H9 (cell line): ENCODE measurements at regions not wholly inside any gene's neighbourhood (a gene's known extent, or its start where the extent isn't known, plus 50 kb on each side); places are given as distances from the start of the nearest gene placed in this dataset.

ENCODE experiments used
- DNase-seq: peaks from one replicate; pipeline ENCODE4 v3.0.0-alpha.2; 2017
- H2AFZ ChIP-seq: one replicate; pipeline ENCODE4 v1.6.1; 2013; ENCODE audit warnings: mild to moderate bottlenecking, low read length, control low read depth, moderate library complexity
- H2AK5ac ChIP-seq: 2 replicates; pipeline ENCODE4 v1.6.1; 2013; ENCODE audit warnings: low read length, control low read depth, mixed read lengths; ENCODE audit not compliant: insufficient read length
- H2BK120ac ChIP-seq: one replicate; pipeline ENCODE4 v1.6.1; 2013; ENCODE audit warnings: low read depth, mild to moderate bottlenecking, low read length, control low read depth, inconsistent platforms; ENCODE audit not compliant: poor library complexity, severe bottlenecking
- H2BK12ac ChIP-seq: 2 replicates; pipeline ENCODE4 v1.6.1; 2013; ENCODE audit warnings: low read length, control low read depth, mixed read lengths, low read depth; ENCODE audit not compliant: insufficient read length
- H2BK15ac ChIP-seq: 2 replicates; pipeline ENCODE4 v1.6.1; 2013; ENCODE audit warnings: low read depth, low read length, control low read depth
- H2BK20ac ChIP-seq: one replicate; pipeline ENCODE4 v1.6.1; 2013; ENCODE audit warnings: low read depth, mild to moderate bottlenecking, low read length, control low read depth, inconsistent platforms; ENCODE audit not compliant: poor library complexity, severe bottlenecking
- H2BK5ac ChIP-seq: 2 replicates; pipeline ENCODE4 v1.6.1; 2013; ENCODE audit warnings: low read length, control low read depth, mixed read lengths; ENCODE audit not compliant: insufficient read length
- H3K14ac ChIP-seq: 2 replicates; pipeline ENCODE4 v1.6.1; 2013; ENCODE audit warnings: low read length, control low read depth; ENCODE audit not compliant: insufficient read depth
- H3K18ac ChIP-seq: 2 replicates; pipeline ENCODE4 v1.6.1; 2013; ENCODE audit warnings: low read depth, mild to moderate bottlenecking, mixed read lengths, low read length, control low read depth; ENCODE audit not compliant: insufficient read length
- H3K23ac ChIP-seq: 2 replicates; pipeline ENCODE4 v1.6.1; 2013; ENCODE audit warnings: low read length, control low read depth, mixed read lengths, low read depth; ENCODE audit not compliant: insufficient read length
- H3K23me2 ChIP-seq: 2 replicates; pipeline ENCODE4 v1.6.1; 2013; ENCODE audit warnings: low read depth, mild to moderate bottlenecking, mixed read lengths, low read length, control low read depth; ENCODE audit not compliant: insufficient read length, poor library complexity, severe bottlenecking
- H3K27ac ChIP-seq: 2 replicates; pipeline ENCODE4 v1.5.1; 2013; ENCODE audit warnings: low read length, control low read depth, mixed read lengths, low read depth; ENCODE audit not compliant: insufficient read length
- H3K27me3 ChIP-seq: 2 replicates; pipeline ENCODE4 v1.6.1; 2013; ENCODE audit warnings: low read length, control low read depth, inconsistent platforms; ENCODE audit not compliant: insufficient read depth
- H3K4ac ChIP-seq: 2 replicates; pipeline ENCODE4 v1.6.1; 2013; ENCODE audit warnings: low read depth, mild to moderate bottlenecking, control low read depth, inconsistent platforms, low read length, moderate library complexity
- H3K4me1 ChIP-seq: 2 replicates; pipeline ENCODE4 v1.6.1; 2013; ENCODE audit warnings: low read length, control low read depth, inconsistent platforms; ENCODE audit not compliant: insufficient read depth
- H3K4me2 ChIP-seq: 2 replicates; pipeline ENCODE4 v1.6.1; 2013; ENCODE audit warnings: low read length, control low read depth, mixed read lengths; ENCODE audit not compliant: insufficient read length, insufficient read depth
- H3K56ac ChIP-seq: 2 replicates; pipeline ENCODE4 v1.6.1; 2013; ENCODE audit warnings: low read depth, mild to moderate bottlenecking, mixed read lengths, low read length, control low read depth; ENCODE audit not compliant: insufficient read length
- H3K79me1 ChIP-seq: 2 replicates; pipeline ENCODE4 v1.6.1; 2013; ENCODE audit warnings: low read depth, mild to moderate bottlenecking, moderate library complexity, low read length, control low read depth, inconsistent platforms; ENCODE audit not compliant: insufficient read depth, poor library complexity, severe bottlenecking
- H3K79me2 ChIP-seq: 2 replicates; pipeline ENCODE4 v1.6.1; 2013; ENCODE audit warnings: low read length, control low read depth, inconsistent platforms; ENCODE audit not compliant: insufficient read depth
- H3K9ac ChIP-seq: 2 replicates; pipeline ENCODE4 v1.6.1; 2013; ENCODE audit warnings: low read length, control low read depth, mixed read lengths; ENCODE audit not compliant: insufficient read length; ENCODE audit errors: extremely low read depth
- H3K9me3 ChIP-seq: one replicate; pipeline ENCODE4 v1.6.1; 2013; ENCODE audit warnings: low read depth, low read length, inconsistent platforms; ENCODE audit not compliant: control insufficient read depth
- H3T11ph ChIP-seq: one replicate; pipeline ENCODE4 v1.6.1; 2013; ENCODE audit warnings: mild to moderate bottlenecking, low read length, control low read depth, inconsistent platforms
- H4K20me1 ChIP-seq: one replicate; pipeline ENCODE4 v1.6.1; 2013; ENCODE audit not compliant: control insufficient read depth, insufficient read length, insufficient read depth
- H4K5ac ChIP-seq: 2 replicates; pipeline ENCODE4 v1.6.1; 2013; ENCODE audit warnings: low read depth, mild to moderate bottlenecking, mixed read lengths, low read length, control low read depth; ENCODE audit not compliant: insufficient read length
- H4K8ac ChIP-seq: replicated peaks from 2 replicates; pipeline ENCODE4 v1.6.1; 2013; ENCODE audit warnings: low read length, control low read depth, mixed read lengths, low read depth; ENCODE audit not compliant: insufficient read length
- H4K91ac ChIP-seq: 2 replicates; pipeline ENCODE4 v1.6.1; 2013; ENCODE audit warnings: low read depth, mild to moderate bottlenecking, moderate library complexity, mixed read lengths, low read length, control low read depth; ENCODE audit not compliant: insufficient read length
- H3K27ac Mint-ChIP-seq, 3 experiments: 2 replicates in 2 of 3; 3 replicates in 1 of 3; pipeline ENCODE4 v1.8.0; 2020 to 2021; ENCODE audit warnings: mixed read lengths in 3 of 3, mild to moderate bottlenecking in 1 of 3, moderate library complexity in 1 of 3
- H3K27me3 Mint-ChIP-seq: 2 replicates; pipeline ENCODE4 v1.8.0; 2021; ENCODE audit warnings: low read depth, mild to moderate bottlenecking, moderate library complexity, mixed read lengths
- H3K36me3 Mint-ChIP-seq, 3 experiments: 2 replicates in 2 of 3; 3 replicates in 1 of 3; pipeline ENCODE4 v1.8.0; 2020 to 2021; ENCODE audit warnings: low read depth in 3 of 3, mixed read lengths in 3 of 3; ENCODE audit not compliant: insufficient read depth in 1 of 3
- H3K4me1 Mint-ChIP-seq, 2 experiments: 2 replicates each; pipeline ENCODE4 v1.8.0; 2020; ENCODE audit warnings: mixed read lengths in 2 of 2
- H3K4me3 Mint-ChIP-seq, 2 experiments: 2 replicates in 1 of 2; 3 replicates in 1 of 2; pipeline ENCODE4 v1.8.0; 2020 to 2021; ENCODE audit warnings: mild to moderate bottlenecking in 2 of 2, mixed read lengths in 2 of 2, moderate library complexity in 1 of 2
- H3K9me3 Mint-ChIP-seq, 2 experiments: 2 replicates in 1 of 2; 3 replicates in 1 of 2; pipeline ENCODE4 v1.8.0; 2020; ENCODE audit warnings: mild to moderate bottlenecking in 2 of 2, mixed read lengths in 2 of 2, moderate library complexity in 1 of 2
- WGBS: extraction: QIAGEN DNeasy Blood & Tissue Kit; methylation state at CpG from one replicate; pipeline ENCODE4 v1.1.7; 2013; ENCODE audit warnings: missing lambda C conversion rate, low lambda C conversion rate, mixed read lengths; ENCODE audit not compliant: insufficient read length; ENCODE audit errors: extremely low coverage; 5-methylcytosine and 5-hydroxymethylcytosine counted together
- TF ChIP-seq, protein P1 (sequence below): fragments of 200-600 bp; sonication (generic); conservative IDR thresholded peaks from 3 replicates; pipeline ENCODE4 v1.8.0; 2021; ENCODE audit warnings: antibody characterized with exemption, mild to moderate bottlenecking

DNA sequence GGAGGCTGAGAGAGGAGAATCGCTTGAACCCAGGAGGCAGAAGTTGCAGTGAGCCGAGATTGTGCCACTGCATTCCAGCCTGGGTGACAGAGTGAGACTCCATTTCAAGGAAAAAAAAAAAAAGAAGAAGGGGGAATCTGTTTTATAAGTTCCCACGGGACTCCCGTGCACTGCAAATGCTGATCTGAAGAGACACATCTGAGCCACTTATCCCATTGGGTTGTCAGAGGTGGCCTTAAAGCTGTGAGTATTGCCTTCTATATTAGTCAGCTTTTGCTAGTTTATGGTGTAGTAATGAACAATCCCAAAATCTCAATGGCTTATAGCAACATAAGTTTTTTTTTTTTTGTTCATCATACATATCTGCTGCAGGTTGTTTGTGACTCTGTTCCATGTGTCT, 82.8 kb downstream of the MRM1 start:
- no peak overlapping the region for H4K8ac ChIP-seq
- no peak overlapping the region for H2BK120ac ChIP-seq
- H3K9me3 Mint-ChIP-seq: no peaks in the 10 kb centered on the region
- H3T11ph ChIP-seq: no peak overlapping the region
- no peak overlapping the region for H3K4me2 ChIP-seq
- TF ChIP-seq, protein P1, sequence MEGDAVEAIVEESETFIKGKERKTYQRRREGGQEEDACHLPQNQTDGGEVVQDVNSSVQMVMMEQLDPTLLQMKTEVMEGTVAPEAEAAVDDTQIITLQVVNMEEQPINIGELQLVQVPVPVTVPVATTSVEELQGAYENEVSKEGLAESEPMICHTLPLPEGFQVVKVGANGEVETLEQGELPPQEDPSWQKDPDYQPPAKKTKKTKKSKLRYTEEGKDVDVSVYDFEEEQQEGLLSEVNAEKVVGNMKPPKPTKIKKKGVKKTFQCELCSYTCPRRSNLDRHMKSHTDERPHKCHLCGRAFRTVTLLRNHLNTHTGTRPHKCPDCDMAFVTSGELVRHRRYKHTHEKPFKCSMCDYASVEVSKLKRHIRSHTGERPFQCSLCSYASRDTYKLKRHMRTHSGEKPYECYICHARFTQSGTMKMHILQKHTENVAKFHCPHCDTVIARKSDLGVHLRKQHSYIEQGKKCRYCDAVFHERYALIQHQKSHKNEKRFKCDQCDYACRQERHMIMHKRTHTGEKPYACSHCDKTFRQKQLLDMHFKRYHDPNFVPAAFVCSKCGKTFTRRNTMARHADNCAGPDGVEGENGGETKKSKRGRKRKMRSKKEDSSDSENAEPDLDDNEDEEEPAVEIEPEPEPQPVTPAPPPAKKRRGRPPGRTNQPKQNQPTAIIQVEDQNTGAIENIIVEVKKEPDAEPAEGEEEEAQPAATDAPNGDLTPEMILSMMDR: no peak
- no peak overlapping the region for H3K4ac ChIP-seq
- H3K18ac ChIP-seq: no peak overlapping the region
- no peak overlapping the region for H2BK12ac ChIP-seq
- H2BK5ac ChIP-seq: no peak overlapping the region
- H3K56ac ChIP-seq: no peak overlapping the region
- H2BK20ac ChIP-seq: no peak overlapping the region
- no peak overlapping the region for H2AFZ ChIP-seq
- no peaks in the 10 kb centered on the region for H3K36me3 Mint-ChIP-seq
- no peak overlapping the region for H3K14ac ChIP-seq
- H4K20me1 ChIP-seq: no peaks in the 10 kb centered on the region
- no peaks in the 10 kb centered on the region for H3K23me2 ChIP-seq
- peaks cover 47 to 74% of the 10 kb centered on the region in 2 experiments for H3K4me1 Mint-ChIP-seq
- peaks cover 3% of the 10 kb centered on the region; the same call in 1 of the 2 replicates for H3K4me1 ChIP-seq
- no peak overlapping the region for H2BK15ac ChIP-seq
- peak overlapping the region in 1 of 3 experiments; percentile 24; a peak in 1 of 7 replicates for H3K27ac Mint-ChIP-seq
- H3K27ac ChIP-seq: no peak overlapping the region
- no peak overlapping the region for H4K91ac ChIP-seq
- WGBS: no CpG with 5 or more reads among the region's 4 CpGs
- no peaks in the 10 kb centered on the region for H3K27me3 ChIP-seq
- H3K79me2 ChIP-seq: no peaks in the 10 kb centered on the region
- H3K9ac ChIP-seq: no peak overlapping the region
- H4K5ac ChIP-seq: no peak overlapping the region
- no peak overlapping the region for H2AK5ac ChIP-seq
- H3K23ac ChIP-seq: no peak overlapping the region
- DNase-seq: no peak
- no peaks in the 10 kb centered on the region for H3K79me1 ChIP-seq
- no peak overlapping the region for H3K4me3 Mint-ChIP-seq
- peaks cover 35% of the 10 kb centered on the region for H3K27me3 Mint-ChIP-seq
- H3K9me3 ChIP-seq: no peaks in the 10 kb centered on the region
